NCI-H510A (cell line): ENCODE measurements at regions not wholly inside any gene's neighbourhood (a gene's known extent, or its start where the extent isn't known, plus 50 kb on each side); places are given as distances from the start of the nearest gene placed in this dataset.

Experiments used
- DNase-seq: peaks from one replicate; lab custom pipeline; 2025; lab: John Stamatoyannopoulos, UW

GRCh38 chr4:31106419-31106818 lies 386.2 kb downstream of the PCDH7 start:
- no peak for DNase-seq

GRCh38 chr4:31107362-31107761 lies 387.2 kb downstream of the PCDH7 start:
- no peak for DNase-seq

DNA sequence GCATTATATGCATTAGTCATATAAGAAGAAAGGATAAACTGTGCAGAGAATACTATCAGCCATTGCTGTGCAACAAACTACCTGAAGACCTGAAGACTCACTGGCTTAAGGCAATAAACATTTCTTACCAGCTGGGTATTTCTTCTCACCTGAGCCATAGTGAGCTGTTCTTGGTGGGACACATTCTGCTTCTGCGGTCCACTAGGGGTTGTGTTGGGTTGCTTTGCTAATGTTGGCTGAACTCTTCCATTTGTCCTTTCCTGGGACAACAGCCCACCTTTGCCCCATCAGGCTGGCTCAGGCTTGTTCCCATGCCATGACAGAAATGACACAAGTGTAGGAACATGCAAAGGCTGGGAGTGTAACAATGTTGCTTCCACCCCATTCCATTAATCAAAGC lies 388.6 kb downstream of the PCDH7 start:
- DNase-seq = no peak

DNA sequence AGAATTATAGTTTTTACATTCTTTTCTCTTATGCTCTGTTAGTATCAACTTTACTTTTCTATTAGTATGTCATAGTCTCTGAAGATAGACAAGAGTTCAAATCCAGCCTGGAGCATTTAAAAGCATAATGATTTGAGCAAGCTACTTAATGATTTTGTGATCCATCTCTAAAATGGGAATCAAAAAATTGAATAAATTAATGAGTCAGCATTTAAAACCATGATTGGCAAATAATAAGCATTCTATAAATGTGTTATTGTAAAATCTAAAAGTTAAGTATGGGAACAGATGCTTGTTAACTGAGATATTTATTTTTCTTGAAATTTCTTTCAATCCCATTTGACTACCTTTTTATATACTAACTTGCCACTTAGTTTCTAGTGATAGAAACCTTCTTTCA lies 391.6 kb downstream of the PCDH7 start:
- no peak for DNase-seq

DNA sequence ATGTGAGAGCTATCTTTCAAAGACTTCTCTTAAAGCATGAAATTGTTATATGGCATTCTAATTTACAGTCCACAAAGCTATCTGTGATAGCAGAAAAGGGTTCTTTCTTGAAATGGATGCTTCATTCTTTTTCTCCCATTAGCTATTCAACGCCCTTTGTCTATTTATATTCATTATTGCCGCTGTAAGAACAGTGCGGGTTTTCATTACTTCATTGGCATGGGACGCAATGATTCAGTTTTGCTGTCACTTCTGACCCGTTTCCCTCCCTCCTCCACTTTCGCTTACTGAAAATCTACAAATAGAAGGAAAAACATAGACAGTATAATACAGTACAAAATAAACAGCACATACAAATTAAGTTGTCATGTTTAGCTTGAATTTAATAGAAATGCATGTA lies 394.6 kb downstream of the PCDH7 start:
- DNase-seq = no peak

DNA sequence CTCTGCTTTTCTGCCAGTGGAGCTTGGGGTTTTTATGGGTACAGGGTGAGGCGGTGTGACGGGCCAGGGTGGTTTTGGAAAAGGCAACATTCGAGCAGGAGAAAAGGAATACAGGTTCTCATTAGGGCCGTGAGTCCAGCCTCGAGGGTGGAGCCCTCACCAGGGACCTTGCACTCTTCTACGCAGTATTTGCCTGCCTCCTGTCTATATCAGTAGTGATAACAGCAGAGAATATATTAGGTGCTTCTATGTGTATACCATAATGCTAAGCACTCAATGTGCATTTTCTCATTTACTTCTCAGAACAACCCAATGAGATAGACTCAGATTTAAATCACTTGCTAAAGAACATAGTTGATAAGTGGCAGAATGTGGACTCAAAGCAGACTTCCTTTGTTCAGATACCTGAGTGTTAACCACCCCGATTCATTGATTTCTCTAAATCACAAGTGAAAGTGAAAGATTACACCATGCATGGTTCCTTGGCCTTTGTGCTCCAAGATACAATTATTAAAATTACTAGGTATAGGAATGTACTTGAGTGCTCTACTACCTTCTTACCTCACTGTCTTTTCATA lies 403.9 kb downstream of the PCDH7 start:
- DNase-seq = no peak

- no peak for DNase-seq
These were observed 404.9 kb downstream of the PCDH7 start for GRCh38 chr4:31125061-31125460.

- DNase-seq = no peak
These were observed 405.3 kb downstream of the PCDH7 start for GRCh38 chr4:31125496-31125895.

GRCh38 chr4:31126881-31127398 lies 406.8 kb downstream of the PCDH7 start:
- no peak for DNase-seq

DNA sequence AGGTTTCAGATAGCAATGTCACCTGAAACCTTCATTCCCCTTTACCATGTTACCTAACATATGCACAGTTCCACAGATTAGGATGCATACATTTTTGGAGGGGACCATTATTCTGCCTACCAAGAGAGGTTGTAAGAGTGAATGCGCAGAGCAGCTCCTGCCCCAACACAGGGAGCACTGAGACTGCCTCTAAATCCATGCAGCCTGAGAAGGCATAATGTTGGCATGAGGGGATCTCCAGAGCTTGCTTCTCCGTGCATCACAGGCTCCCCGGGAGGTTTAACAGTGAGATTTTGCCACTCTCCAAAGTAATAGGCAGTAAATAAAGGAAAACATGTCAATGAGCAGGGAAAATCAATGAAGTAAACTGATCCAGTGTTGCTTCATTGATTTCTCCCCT lies 410.8 kb downstream of the PCDH7 start:
- no peak for DNase-seq

DNA sequence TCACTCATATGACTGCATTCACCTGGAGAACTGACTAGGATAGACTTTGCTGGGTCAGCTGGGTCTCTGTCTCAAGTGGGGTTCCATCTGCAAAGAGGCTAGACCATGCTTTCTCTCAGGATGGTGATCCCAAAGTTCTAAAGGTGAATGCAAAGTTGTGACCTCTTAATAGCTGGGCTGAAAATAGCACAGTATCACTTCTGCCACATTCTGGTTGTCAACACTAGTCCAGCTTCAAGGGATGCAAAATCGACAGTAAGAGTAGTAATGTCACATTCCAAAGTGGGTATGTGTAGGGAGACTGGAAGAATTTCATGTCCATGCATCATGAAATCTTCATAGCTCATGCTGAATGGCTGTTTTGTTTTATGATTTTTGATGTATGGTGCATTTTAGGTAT lies 414.6 kb downstream of the PCDH7 start:
- DNase-seq = no peak

- DNase-seq = no peak
These were observed 419.6 kb downstream of the PCDH7 start for GRCh38 chr4:31139767-31140166.

DNA sequence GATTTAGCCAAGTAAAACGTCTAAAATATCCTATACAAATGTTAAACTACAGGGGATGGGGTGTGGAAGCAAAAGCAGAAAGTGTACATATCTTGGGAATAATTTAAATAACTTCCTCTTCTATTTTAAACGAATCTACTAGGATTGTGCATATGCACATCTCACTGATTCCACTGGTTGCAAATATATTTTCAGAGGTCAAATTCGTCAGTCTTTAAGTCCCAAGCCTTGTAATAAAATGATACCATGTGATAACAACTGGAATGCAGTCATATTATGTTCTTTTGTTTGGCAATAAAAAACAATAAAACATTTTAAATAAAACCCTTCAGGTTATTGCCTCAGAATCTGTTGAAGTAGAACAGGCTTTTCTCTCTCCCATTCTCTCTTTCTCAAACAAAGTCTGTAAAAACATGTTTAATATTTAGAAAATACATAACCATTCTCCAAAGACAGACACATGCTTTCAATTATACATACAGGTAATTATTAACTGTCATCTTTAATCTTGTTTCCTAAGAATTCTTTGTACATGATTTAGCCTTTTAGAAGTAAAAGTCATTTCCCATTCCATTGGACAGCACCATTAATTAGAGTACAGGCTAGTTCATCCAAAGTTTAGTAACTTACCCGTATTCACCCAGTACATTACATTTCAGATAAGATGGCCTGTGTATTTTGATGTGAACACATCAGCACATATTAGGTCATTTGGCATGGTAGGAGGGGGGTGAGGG lies 421.1 kb downstream of the PCDH7 start:
- DNase-seq = no peak

DNA sequence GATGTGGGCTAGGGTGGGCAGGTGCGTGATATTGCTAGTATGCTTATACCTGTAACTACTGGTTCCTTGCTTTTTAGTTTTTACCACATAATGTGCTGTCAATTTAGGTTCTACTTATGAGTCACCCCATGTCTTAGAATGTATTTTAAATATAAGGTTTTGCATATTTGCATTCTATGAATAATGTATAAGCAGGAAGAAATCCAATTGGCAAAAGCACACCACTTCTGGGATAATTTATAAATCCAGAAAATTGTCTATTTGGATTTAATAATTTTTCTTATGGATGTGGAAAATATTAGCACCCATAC lies 421.6 kb downstream of the PCDH7 start:
- DNase-seq = no peak

GRCh38 chr4:31146366-31146765 lies 426.2 kb downstream of the PCDH7 start:
- no peak for DNase-seq

GRCh38 chr4:31148990-31149389 lies 428.8 kb downstream of the PCDH7 start:
- no peak for DNase-seq

DNA sequence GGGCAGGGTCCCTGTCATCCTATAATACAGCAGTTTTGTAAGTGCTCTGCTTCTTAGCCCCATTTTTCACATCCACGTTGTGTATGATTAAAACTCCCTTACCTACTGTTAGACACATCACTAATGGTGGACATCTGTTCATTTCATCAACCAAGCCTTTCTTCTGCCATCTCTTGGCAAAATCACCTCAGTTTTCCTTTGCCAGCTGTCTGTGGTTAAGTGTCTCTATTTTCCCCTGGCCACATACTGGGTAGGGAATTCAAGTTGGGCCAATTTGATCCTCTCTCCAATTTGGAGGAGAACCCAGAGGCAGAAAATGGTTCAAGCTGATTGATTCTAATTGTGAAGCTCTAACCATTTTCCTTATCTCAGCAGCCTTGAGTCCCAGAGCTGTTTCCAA lies 436.1 kb downstream of the PCDH7 start:
- DNase-seq = no peak

GRCh38 chr4:31160146-31160545 lies 440.0 kb downstream of the PCDH7 start:
- DNase-seq = no peak

DNA sequence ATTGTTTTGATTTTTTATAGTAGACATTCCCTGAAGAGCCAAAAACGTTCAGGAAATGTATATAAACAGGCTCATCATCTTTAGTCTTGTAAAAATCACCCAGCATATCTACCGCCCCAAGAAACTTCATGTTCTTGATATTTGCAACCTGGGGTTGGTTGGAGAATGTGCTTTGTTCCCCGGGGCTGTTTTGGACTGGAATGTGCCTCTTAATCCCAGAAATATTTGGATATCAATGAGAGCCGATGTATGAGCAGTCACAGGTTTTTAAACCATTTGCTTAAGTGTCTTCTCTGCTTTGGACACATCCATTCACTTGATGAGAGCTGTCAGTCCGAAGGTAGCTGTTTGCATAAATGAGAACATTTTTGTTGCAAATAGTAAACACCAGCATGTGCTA lies 449.7 kb downstream of the PCDH7 start:
- DNase-seq = no peak

DNA sequence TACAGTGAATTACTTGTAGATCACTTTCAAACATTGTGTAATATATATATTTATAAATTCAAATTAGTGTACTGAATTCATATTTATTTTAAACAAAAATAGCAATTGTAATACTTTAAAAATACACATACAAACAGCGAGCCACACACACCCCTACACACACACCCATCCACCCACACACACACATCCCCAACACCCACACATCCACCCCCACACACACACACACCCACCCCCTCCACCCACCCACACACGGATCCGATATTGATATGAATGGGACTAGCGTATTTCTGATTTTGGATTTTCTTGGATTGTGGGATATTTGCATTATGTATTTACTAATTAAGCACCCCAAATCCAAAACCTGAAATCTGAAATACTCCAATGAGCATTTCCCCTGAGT lies 451.2 kb downstream of the PCDH7 start:
- DNase-seq = no peak

GRCh38 chr4:31175242-31175910 lies 455.2 kb downstream of the PCDH7 start:
- no peak for DNase-seq

- DNase-seq = no peak
These were observed 463.1 kb downstream of the PCDH7 start for GRCh38 chr4:31183256-31183655.

- no peak for DNase-seq
These were observed 464.9 kb downstream of the PCDH7 start for GRCh38 chr4:31185014-31185585.
